GM12892 (cell line): ENCODE measurements at regions not wholly inside any gene's neighbourhood (a gene's known extent, or its start where the extent isn't known, plus 50 kb on each side); places are given as distances from the start of the nearest gene placed in this dataset.

ENCODE experiments used
- POLR2AphosphoS5 ChIP-seq: IDR thresholded peaks from 2 replicates; pipeline ENCODE4 v1.6.1; 2011; ENCODE audit warnings: low read depth, low read length, control low read depth
- TAF1 ChIP-seq: IDR thresholded peaks from 2 replicates; pipeline ENCODE4 v1.6.1; 2011; ENCODE audit warnings: low read depth, mild to moderate bottlenecking, control low read depth, low read length, borderline replicate concordance

DNA sequence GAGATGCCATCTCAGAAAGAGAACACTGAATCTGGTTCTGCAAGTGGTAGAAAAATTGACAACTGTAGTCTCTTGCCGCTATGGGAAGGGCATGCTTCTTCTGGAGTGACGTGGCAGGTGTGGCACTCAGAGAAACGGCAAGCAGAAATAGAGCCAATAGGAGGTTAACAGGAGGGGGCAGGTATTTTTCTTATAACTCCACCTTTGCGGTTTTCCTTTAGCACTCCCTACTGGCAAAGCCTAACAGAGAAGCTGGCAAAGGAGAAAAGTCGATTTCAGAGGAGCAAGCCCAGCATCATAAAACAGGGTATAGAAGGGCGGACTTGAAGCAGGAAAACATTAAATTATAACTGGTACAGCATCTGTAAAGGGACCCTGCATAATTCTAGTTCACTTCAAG, 1382.2 kb downstream of the PCDH18 start:
- TF ChIP-seq POLR2AphosphoS5 (no peak), TAF1 (no peak)
